Gastroesophageal sphincter (tissue), 3 donors: ENCODE measurements at regions not wholly inside any gene's neighbourhood (a gene's known extent, or its start where the extent isn't known, plus 50 kb on each side); places are given as distances from the start of the nearest gene placed in this dataset.

ENCODE experiments used
- CTCF ChIP-seq, 4 experiments: fragments of 200-600 bp in 2 of 4; fragments of 450-650 bp in 2 of 4; sonication (generic) in 1 of 4; IDR thresholded peaks; one replicate each; pipeline ENCODE4 v1.5.1; 2017 to 2019; ENCODE audit warnings: antibody characterized with exemption in 4 of 4, mild to moderate bottlenecking in 2 of 4, moderate library complexity in 2 of 4
- EP300 ChIP-seq: sonication (generic); formaldehyde crosslinking; IDR thresholded peaks from one replicate; pipeline ENCODE4 v1.6.1; 2017; ENCODE audit warnings: antibody characterized with exemption, mild to moderate bottlenecking
- POLR2A ChIP-seq, 2 donors: fragments of 450-650 bp; IDR thresholded peaks; one replicate each; pipeline ENCODE4 v1.6.1; 2017; ENCODE audit warnings: antibody characterized with exemption in 2 of 2, mild to moderate bottlenecking in 2 of 2, moderate library complexity in 1 of 2

GRCh38 chr7:114182837-114183236 lies 231.8 kb upstream of the FOXP2 start:
- TF ChIP-seq CTCF (IDR thresholded peaks at IDR 0.05): no peak
- no peak for TF ChIP-seq EP300
- TF ChIP-seq POLR2A (IDR thresholded peaks at IDR 0.05): no peak
